Endothelial cell (in vitro differentiated cells): ENCODE measurements at regions not wholly inside any gene's neighbourhood (a gene's known extent, or its start where the extent isn't known, plus 50 kb on each side); places are given as distances from the start of the nearest gene placed in this dataset.

Source experiments
- DNase-seq: peaks from one replicate; pipeline ENCODE4 v3.0.0; 2021; ENCODE audit warnings: low spot score
- H3K27ac Mint-ChIP-seq: one replicate; pipeline ENCODE4 v1.8.0; 2021; ENCODE audit warnings: mixed read lengths, inconsistent platforms; ENCODE audit not compliant: unreplicated experiment
- H3K27me3 Mint-ChIP-seq: one replicate; pipeline ENCODE4 v1.8.0; 2021; ENCODE audit warnings: mild to moderate bottlenecking, moderate library complexity, mixed read lengths, inconsistent platforms; ENCODE audit not compliant: unreplicated experiment
- H3K36me3 Mint-ChIP-seq: one replicate; pipeline ENCODE4 v1.8.0; 2021; ENCODE audit warnings: mild to moderate bottlenecking, low read depth, mixed read lengths, inconsistent platforms; ENCODE audit not compliant: unreplicated experiment
- H3K4me1 Mint-ChIP-seq: one replicate; pipeline ENCODE4 v1.8.0; 2021; ENCODE audit warnings: mild to moderate bottlenecking, mixed read lengths, inconsistent platforms; ENCODE audit not compliant: unreplicated experiment
- H3K4me3 Mint-ChIP-seq: one replicate; pipeline ENCODE4 v1.8.0; 2021; ENCODE audit warnings: mild to moderate bottlenecking, mixed read lengths, inconsistent platforms; ENCODE audit not compliant: unreplicated experiment
- H3K9me3 Mint-ChIP-seq: one replicate; pipeline ENCODE4 v1.8.0; 2021; ENCODE audit warnings: mixed read lengths, inconsistent platforms; ENCODE audit not compliant: unreplicated experiment
- CTCF ChIP-seq: fragments of 200-600 bp; sonication (generic); IDR thresholded peaks from one replicate; pipeline ENCODE4 v1.5.0; 2021; ENCODE audit warnings: antibody characterized with exemption; ENCODE audit not compliant: unreplicated experiment

- Mint-ChIP-seq H3K27me3 (peaks cover 16% of the 10 kb centered on the region), H3K4me3 (no peak overlapping the region), H3K9me3 (peaks cover 36% of the 10 kb centered on the region), H3K27ac (no peak overlapping the region), H3K4me1 (no peaks in the 10 kb centered on the region), H3K36me3 (peaks cover 8% of the 10 kb centered on the region)
- TF ChIP-seq CTCF: no peak
- no peak for DNase-seq
These were observed 403.1 kb downstream of the TMEM121 start for GRCh38 chr14:105929327-105930081.

GRCh38 chr14:105930572-105930971, 404.2 kb downstream of the TMEM121 start:
- Mint-ChIP-seq H3K27me3 (peaks cover 12% of the 10 kb centered on the region), H3K36me3 (peaks cover 8% of the 10 kb centered on the region), H3K4me1 (no peaks in the 10 kb centered on the region), H3K9me3 (peaks cover 35% of the 10 kb centered on the region), H3K27ac (no peak overlapping the region), H3K4me3 (no peak overlapping the region)
- no peak for TF ChIP-seq CTCF
- no peak for DNase-seq

GRCh38 chr14:105931808-105932483, 405.6 kb downstream of the TMEM121 start:
- no peak for TF ChIP-seq CTCF
- Mint-ChIP-seq H3K27me3 (peaks cover 8% of the 10 kb centered on the region), H3K4me1 (no peaks in the 10 kb centered on the region), H3K4me3 (no peak overlapping the region), H3K36me3 (peaks cover 8% of the 10 kb centered on the region), H3K27ac (no peak overlapping the region), H3K9me3 (peaks cover 43% of the 10 kb centered on the region)
- DNase-seq: no peak

GRCh38 chr14:105933238-105933637, 406.9 kb downstream of the TMEM121 start:
- Mint-ChIP-seq H3K9me3 (peaks cover 43% of the 10 kb centered on the region), H3K36me3 (peaks cover 5% of the 10 kb centered on the region), H3K4me1 (no peaks in the 10 kb centered on the region), H3K4me3 (no peak overlapping the region), H3K27me3 (peaks cover 2% of the 10 kb centered on the region), H3K27ac (no peak overlapping the region)
- DNase-seq: no peak
- TF ChIP-seq CTCF: no peak

- Mint-ChIP-seq H3K4me3 (no peak overlapping the region), H3K4me1 (no peaks in the 10 kb centered on the region), H3K36me3 (peaks cover 12% of the 10 kb centered on the region), H3K27ac (no peak overlapping the region), H3K9me3 (peaks cover 62% of the 10 kb centered on the region), H3K27me3 (peaks cover 3% of the 10 kb centered on the region)
- DNase-seq: no peak
- TF ChIP-seq CTCF: no peak
These were observed 409.0 kb downstream of the TMEM121 start for GRCh38 chr14:105935384-105935783.
